ENCODE measurements at regions not wholly inside any gene's neighbourhood (a gene's known extent, or its start where the extent isn't known, plus 50 kb on each side); places are given as distances from the start of the nearest gene placed in this dataset.
"Not testable (repeated sequence)": the region's sequence is repeated elsewhere in the genome, so short reads cannot be mapped to it uniquely, and the experiment has no call there.

DNA sequence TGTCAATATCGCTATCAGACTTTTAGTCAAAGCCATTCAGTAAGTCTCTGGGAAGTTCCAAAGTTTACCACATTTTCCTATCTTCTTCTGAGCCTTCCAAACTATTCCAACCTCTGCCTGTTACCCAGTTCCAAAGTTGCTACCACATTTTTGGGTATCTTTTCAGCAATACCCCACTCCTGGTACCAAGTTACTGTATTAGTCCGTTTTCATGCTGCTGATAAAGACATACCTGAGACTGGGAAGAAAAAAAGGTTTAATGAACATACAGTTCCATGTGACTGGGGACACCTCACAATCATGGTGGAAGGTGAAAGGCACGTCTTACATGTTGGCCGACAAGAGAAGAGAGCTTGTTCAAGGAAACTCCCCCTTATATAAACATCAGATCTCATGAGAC is 307.2 kb downstream of the OXSM start:
- ATAC-seq; intact Hi-C loops (cut with DNase I); DNase-seq (ENCODE audit: low spot score): not testable (repeated sequence)

DNA sequence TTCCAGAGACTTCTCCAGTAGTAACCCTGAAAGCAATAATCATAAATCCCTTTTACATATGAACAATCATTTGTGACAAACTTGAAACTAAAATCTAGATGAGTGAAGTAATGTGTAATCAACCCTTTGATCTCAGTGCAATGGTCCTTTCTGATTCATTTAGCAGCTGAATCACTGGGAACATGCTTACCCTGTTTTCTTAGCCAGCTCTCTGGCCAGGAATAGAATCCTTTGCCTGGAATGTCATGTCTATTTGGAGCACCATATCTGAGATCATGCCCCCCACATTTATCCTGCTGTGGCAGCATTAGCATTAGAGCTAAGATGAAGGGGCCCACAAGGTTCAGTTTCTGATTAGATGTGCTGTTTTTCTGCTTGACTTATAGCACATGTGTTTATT is 309.8 kb downstream of the OXSM start:
- no peak for ATAC-seq
- intact Hi-C loops (cut with DNase I), result no loop called here
- DNase-seq (ENCODE audit: low spot score), result no peak

DNA sequence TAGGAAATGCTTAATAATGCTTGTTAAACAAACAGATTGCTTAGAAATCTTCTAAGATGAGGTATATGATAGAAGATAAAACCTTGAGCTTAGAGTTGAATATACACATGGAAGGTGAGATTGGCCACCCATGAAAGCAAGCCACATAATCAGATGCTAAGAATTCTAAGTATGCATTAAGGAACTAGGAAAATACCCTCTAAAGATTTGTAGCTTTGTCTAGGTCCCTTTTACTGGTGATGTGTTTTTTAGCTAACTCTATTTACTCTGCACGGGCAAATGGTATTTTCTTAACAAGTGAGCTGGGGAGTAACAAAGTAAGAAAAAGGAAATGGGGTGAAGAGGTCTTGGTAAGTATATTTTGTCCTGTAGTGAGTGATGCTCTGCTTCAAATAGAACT is 310.3 kb downstream of the OXSM start:
- no peak for DNase-seq (ENCODE audit: low spot score)
- no peak for ATAC-seq
- intact Hi-C loops (cut with DNase I), result no loop called here

DNA sequence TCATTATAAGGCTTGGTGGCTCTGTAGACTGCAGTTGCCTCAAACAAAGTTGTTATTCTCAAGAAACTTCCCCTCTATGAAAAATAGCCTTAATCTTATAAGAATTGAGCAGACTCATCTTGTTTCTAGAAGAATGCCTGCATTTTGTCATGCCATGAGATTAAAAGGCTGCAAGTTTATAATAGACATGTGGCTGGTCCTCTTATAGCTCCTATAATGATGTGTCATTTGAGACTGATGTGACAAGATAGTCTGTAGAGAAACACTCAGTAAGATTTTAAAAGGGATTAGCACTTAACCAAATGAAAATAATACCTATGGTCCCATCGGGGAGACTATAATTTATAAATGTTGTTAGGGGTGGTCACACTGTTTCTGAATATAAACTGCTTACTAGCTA is 312.5 kb downstream of the OXSM start:
- ATAC-seq (no peak), DNase-seq (ENCODE audit: low spot score) (no peak)
- intact Hi-C loops (cut with DNase I), result no loop called here

DNA sequence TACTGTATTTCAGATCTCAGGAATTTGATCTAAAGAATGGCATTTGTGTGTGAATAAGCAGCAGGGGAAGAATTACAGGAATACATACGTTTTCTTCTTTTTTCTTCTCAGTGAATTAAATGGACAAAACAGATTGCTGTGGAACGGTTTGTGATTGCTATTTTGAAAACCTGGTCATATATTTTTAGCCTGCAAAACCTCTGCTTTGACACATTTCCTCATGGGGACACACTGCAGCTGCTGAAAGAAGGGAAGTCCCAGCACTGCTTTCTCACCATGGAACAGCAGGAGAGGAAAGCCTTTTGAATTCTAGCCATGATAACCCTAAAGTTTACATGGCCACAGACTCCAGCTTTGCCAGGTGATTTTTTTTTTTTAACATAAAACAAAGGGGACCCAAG is 315.0 kb downstream of the OXSM start:
- ATAC-seq (no peak), DNase-seq (ENCODE audit: low spot score) (no peak)
- intact Hi-C loops (cut with DNase I), result no loop called here

DNA sequence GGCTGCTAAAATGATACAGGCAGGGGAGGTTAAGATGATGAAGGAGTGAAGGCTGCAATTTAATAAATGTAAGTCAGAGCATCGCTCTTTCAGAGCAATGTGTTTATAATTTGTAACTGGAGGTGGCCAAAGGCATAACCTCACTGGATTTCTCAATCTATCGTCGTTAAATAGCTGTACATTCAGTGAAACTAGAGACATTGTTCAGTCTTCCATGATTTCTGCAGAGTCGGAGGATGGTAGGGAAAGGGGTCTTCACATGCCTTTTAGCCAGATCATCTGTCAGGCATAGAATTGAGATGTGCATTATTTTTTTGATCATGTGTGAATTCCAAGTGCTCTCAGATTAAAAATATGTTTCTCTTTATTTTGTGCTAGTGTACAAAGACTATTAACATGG is 315.4 kb downstream of the OXSM start:
- ATAC-seq, result no peak
- DNase-seq (ENCODE audit: low spot score), result no peak
- intact Hi-C loops (cut with DNase I), result no loop called here

DNA sequence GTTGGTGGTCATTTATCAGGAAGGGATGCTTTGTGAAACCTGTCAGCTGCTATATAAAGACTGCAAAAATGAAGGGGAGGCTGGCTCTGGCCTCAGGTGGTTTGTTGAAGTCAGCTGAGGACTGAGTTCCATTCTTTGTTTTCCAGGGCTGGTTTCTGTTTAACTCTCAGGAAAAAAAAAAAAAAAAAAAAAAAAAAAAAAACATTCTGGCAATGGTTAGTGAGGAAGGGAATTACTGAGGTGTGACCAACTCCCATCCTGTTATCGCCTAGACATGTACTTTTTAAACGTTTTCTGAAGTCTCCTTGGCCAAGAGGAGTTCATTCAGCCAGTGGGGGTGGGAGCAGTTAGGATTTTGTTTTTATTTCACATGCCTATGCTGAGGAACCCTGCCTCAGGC is 316.3 kb downstream of the OXSM start:
- ATAC-seq, result no peak
- no peak for DNase-seq (ENCODE audit: low spot score)
- intact Hi-C loops (cut with DNase I), result no loop called here

DNA sequence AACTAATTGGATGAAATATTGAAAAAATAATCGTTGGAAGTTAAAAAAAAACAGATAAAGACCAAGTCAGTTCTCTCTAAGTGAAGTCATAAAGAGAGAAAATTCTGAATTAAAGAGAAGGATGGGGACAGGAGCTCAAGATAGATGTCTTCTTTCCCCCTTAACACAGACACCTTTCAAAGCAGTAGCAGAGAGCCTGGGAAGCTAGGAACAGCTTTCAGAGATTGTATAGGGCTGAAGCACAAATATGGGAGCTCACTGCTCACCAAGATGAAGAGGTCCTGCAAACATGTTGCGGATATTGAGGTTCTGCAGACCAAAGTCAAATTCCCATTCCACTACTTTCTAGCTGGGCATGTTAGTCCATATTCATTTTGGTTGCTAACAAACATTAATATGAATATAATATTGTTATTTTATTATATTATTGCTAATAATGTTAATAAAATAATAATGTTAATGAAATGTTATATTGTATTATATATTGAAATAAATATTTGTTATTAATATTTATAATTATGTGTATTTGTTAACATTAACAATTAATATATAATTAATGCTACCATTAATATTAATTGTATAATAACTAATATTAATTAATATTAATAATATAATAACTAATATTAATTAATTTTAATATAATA is 319.1 kb downstream of the OXSM start:
- intact Hi-C loops (cut with DNase I), result no loop called here
- ATAC-seq (no peak), DNase-seq (ENCODE audit: low spot score) (no peak)

DNA sequence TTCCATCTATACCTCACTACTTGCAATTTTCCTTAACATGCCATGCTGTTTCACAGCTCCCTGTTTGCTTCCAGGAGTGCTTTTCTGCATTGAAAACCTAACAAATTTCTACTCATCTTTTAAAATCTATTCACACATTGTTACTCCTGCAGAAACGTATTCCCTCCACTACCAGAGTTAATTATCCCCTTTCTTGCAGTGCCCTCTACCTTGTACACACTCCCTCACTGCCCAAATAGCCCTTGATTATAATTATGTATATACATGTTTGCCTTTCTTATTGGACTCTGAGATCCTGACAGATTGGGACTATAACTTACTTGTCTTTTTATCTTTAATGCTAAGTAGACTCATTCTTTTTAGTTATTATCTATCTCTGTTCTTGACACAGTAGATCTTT is 325.0 kb downstream of the OXSM start:
- DNase-seq (ENCODE audit: low spot score), result no peak
- intact Hi-C loops (cut with DNase I), result no loop called here
- no peak for ATAC-seq

DNA sequence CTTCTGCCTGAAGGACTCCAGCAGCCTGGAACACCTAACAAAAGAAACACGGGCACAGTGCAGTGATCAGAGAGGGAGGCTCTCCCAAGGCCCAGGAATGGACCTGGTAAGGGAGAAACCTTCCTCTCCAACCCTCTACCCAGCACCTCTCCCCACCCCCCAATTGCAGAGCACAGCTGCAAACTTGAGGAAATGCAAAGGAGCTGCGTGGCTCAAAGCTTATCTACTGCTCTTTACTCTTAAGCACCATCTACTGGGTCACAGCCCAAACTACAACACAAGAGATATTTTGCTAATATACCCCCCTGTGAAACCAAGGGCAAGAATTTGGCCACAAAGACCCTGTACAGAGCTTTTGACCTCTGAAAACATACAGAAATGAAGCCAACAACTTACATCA is 328.3 kb downstream of the OXSM start:
- no peak for ATAC-seq
- intact Hi-C loops (cut with DNase I), result no loop called here
- DNase-seq (ENCODE audit: low spot score), result no peak

DNA sequence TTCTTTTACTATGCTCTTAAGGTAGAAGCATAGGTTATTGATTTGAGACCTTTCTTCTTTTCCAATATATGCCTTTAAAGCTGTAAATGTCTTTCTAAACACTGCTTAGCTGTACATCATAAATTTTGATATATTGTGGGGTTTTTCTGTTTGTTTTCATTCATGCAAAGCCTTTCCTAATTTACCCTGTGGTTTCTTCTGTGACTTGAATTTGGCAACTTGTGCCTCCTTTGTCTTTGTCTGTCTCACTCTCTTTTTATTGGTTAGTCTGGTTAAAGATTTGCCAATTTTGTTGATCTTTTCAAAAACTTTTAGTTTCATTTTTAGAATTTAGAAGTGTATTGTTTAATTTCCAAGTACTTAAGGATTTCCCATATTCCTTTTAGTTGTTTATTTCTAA is 343.1 kb downstream of the OXSM start:
- DNase-seq (ENCODE audit: low spot score) (no peak), ATAC-seq (no peak)
- intact Hi-C loops (cut with DNase I), result no loop called here

DNA sequence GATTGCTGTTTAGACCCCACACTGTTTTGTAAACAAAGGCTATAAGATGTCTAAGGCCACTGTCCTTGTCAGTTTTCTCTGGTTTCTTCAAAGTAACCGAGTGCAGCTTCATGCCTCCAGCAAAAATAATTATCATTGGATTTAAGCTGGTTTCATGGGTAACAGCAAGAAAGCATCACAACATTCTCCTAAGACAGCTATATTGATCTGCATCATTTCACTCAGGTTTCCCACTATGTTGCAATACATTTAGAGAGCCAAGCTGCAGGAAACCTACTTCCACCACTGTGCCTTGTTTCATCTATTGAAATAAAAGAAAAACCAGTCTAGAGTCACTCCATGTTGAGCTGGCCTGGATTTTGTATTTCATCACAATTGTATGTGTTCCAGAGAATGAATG is 351.4 kb downstream of the OXSM start:
- no peak for ATAC-seq
- intact Hi-C loops (cut with DNase I), result no loop called here

DNA sequence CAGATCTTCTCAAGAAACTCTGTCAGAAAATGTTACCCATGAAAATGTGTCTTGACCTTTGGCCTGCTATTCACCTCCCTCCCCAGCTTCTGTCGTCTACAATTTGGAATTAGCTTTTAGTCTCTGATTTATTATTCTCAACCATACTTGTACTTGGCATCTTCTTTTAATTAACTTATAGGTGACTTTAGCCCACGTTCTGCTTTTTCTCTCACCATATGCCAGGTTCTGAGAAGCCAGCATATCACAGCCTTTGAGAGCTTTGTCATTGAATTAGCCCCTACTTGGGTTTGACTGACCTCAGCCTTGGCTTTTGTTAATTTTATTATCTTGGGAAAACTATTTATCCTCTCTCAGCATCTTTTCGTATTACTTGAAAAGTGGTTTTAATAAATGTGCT is 355.9 kb downstream of the OXSM start:
- ATAC-seq, result no peak
- no peak for DNase-seq (ENCODE audit: low spot score)
- intact Hi-C loops (cut with DNase I), result no loop called here

More for the DNA sequence above, 351.4 kb downstream of the OXSM start:
- DNase-seq (ENCODE audit: low spot score), result no peak

DNA sequence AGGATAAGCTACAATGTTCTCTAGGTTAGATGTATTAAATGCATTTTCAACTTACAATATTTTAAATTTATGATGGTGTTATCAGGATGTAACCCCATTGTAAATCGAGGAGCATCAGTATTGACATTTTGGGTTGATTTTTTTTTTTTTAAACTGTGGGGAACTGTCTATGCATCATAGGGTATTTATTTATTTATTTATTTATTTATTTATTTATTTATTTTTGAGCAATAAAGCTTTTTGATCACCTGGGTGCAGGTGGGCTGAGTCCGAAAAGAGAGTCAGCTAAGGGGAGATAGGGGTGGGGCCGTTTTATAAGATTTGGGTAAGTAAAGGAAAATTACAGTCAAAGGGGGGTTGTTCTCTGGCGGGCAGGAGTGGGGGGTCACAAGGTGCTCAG is 367.5 kb downstream of the OXSM start:
- ATAC-seq; intact Hi-C loops (cut with DNase I); DNase-seq (ENCODE audit: low spot score): not testable (repeated sequence)

DNA sequence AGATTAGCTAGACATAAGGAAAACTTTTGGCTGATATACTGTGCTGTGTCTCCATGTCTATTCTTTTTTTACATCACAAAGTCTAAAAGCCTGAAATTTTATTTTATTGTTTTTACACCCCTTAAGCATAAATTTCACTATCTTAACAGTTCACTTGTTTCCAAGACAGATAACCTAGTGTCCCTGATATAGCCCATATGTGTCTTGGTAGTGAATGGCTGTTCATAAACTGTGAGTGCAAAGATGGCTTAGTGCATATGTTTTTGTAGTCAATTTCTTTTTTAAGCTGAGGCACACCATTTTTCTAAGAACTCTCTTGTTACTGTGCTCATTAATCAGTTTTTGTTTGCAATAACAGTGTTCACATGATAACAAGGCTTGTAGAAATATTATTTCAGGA is 381.1 kb downstream of the OXSM start:
- ATAC-seq (no peak), DNase-seq (ENCODE audit: low spot score) (no peak)
- intact Hi-C loops (cut with DNase I), result no loop called here

DNA sequence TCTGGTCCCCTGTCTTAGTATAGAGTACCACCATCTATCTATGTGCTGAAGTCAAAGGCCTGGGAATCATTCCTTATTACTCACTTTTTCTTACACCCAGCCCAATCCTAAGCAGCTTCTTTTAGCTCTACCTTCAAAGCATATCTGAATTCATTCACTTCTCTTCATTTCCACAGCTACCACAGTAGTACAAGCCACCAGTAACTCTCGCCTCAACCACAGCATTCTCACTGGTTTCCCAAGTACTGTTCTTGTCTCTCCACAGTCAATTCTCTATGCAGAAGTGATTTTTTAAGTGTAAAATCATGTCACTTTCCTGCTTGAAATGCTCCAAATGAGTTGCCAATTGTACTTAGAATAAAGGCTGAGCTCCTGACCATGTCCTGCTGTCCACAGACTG is 401.7 kb downstream of the OXSM start:
- intact Hi-C loops (cut with DNase I), result no loop called here
- no peak for ATAC-seq
- DNase-seq (ENCODE audit: low spot score), result no peak

DNA sequence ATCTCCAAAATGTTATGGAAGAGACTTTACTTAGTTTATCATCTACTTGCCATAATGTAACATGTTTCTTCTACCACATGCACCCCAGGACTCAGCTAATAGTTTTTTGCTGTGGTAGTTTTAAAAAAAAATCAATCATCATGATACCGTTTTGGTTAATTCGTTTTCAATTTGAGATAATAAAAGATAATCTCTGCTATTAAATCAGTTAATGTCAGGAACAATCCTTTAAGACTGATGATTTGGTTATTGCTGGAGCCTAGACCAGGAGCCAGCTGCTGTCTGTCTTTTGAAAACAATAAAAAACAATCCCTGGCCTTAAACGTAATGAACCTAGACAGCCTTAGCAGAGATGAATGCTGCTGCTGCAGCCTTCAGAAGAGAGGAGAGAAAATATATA is 403.7 kb downstream of the OXSM start:
- DNase-seq (ENCODE audit: low spot score) (no peak), ATAC-seq (no peak)
- intact Hi-C loops (cut with DNase I), result no loop called here

DNA sequence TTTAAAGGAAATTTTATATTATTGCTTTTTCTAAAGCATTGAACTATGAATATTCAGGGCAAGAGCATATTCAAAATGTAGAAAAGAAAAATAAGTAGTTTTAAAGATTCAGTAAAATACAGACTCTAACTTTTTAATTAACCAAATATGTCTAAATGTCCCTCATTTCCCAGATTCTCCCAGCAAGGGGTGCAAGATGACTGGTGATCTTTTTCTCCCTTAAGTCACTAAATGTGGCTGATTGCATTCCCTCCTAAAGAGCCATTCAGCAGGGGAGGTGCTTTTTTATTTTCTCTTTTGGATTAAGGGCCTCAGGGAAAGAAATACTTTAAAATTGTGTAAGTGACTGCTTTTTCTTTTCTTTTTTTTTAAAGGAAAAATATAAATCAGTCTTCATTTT is 406.9 kb downstream of the OXSM start:
- ATAC-seq (no peak), DNase-seq (ENCODE audit: low spot score) (no peak)
- intact Hi-C loops (cut with DNase I), result no loop called here

DNA sequence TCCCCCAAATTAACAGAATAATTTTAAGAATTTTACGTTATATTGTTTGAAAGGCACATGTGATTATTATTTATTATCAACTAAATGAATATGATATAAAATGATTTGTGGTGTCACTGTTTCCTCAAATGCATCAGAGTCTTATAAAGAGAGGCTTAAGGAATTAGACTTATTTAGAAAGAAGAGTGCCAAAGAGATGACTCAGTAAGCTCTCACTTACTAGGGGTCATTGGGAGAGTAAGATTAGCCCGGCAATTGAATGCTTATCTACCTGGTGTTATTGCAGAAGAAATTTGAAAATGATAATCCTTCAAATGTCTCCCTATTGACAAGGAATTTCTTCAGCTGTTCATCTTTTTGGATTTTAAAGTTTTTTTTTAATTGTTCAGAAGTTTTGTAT is 408.7 kb downstream of the OXSM start:
- no peak for ATAC-seq

DNA sequence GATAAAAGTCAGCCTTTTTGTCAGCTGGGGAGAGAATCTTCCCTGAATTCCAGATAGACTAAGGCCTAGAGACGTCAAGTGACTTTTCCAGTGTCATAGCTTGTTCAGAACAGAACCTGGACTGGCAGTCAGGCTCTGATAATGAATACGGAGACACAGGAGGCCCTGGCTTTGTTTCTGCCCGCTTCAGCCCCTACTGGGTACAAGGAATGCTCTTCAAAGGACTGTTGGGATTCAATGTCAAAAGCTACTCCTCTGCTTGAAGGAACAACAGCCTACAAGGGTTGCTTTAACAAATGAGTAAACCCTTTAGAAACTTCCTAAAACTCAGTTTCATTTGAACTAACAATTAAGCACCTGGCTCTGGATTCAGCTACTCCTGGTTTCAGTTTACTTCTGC is 412.3 kb downstream of the OXSM start:
- intact Hi-C loops (cut with DNase I), result no loop called here
- DNase-seq (ENCODE audit: low spot score) (no peak), ATAC-seq (no peak)

More for the DNA sequence above, 408.7 kb downstream of the OXSM start:
- DNase-seq (ENCODE audit: low spot score), result no peak
- intact Hi-C loops (cut with DNase I), result no loop called here

DNA sequence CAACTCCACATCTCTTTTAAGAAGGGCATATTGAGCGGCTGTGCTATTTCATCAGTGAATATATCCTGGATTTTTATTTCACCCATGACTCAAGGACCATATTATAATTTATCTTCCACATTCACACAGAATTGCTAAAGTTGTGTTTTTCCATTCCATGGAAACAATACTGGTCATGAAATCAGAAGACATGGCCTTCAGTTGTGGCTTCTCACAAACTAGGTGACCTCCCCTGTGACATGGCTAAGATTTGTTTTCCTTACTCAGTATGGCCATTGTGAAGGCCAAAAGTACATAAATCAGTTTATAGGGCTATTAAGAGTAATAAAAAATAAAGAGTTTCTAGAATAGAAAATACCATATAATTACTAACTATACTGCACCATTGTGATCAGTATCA is 415.6 kb downstream of the OXSM start:
- DNase-seq (ENCODE audit: low spot score) (no peak), ATAC-seq (no peak)
- intact Hi-C loops (cut with DNase I), result no loop called here

DNA sequence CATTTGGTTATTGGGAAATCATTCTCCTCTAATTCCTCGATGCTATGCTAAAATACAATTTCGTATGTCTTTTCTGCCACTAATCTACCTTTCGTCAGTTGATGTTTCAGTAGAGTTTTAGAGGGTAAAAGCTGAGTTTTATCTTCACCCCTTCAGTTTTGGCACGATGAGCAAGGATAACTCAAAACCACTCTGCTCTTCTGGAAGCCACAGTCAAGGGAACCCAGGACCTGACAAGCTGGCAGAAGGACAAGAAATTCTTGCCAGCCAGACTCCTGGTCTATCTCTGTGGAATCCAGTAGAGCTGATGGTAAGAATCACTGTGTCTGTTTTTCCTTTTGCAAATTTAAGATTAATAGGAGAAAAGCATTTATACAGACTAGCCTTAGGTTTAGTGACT is 414.4 kb upstream of the LRRC3B start:
- intact Hi-C loops (cut with DNase I), result no loop called here
- ATAC-seq (no peak), DNase-seq (ENCODE audit: low spot score) (no peak)
